ENCODE measurements at regions not wholly inside any gene's neighbourhood (a gene's known extent, or its start where the extent isn't known, plus 50 kb on each side); places are given as distances from the start of the nearest gene placed in this dataset.

GRCh38 chr6:8181951-8182845 lies 79.8 kb upstream of the EEF1E1 start:
- Histone ChIP-seq H3K27me3 (peaks cover 0 to 2% (median 0%) of the 10 kb centered on the region in 9 donors), H3K4me1 (peaks cover 0 to 23% (median 7%) of the 10 kb centered on the region in 12 donors), H3K27ac (no peak overlapping the region), H3K4me3 (peak overlapping the region in 1 of 12 donors; percentile 5), H3K9me3 (no peaks in the 10 kb centered on the region), H3K36me3 (no peaks in the 10 kb centered on the region)
- TF ChIP-seq POLR2A (IDR thresholded peaks at IDR 0.05): no peak
- peak in 3 of 4 donors; percentile 36 to 48 (median 37) for ATAC-seq
- intact Hi-C loops (cut with DNase I): no loop called here
- no peak for DNase-seq
- 43 to 52% (median 45%) methylated on average over 10 of the region's 10 CpGs for WGBS, 4 donors

DNA sequence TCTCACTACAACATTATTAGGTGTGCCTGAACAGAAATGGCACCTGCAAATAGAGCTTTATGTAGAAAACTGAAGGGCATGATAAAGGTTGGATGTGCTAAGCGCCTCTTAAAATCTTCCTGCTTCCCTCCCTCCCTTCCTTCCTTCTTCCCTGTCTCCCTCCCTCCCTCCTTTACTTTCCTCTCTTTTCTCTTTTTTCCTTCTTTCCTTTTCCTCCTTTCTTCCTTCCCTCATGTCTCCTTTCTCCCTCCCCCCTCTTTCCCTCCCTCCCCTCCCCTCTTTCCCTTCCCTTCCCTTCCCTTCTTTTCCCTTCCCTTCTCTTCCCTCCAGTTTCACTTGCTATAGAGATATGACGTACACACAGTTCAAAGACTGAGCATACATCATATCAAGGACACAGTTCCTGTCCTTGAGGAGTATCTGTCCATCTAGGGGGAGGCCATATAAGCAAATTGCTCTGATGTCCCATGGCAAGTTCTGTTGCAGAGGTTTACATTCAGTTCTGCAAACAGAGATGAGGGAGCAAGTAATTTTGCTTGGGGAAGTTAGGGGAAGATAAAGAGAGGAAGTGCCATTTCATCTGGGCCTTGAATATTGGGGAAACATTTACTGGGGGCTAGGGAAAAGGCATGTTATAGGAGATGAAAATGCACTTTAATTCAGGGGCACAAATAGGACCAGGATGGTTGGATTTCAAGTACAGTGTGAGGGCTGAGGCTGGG lies 79.0 kb upstream of the EEF1E1 start:
- Histone ChIP-seq H3K9me3 (no peaks in the 10 kb centered on the region), H3K27ac (no peak overlapping the region), H3K27me3 (peaks cover 0 to 2% (median 0%) of the 10 kb centered on the region in 9 donors), H3K4me3 (no peak overlapping the region), H3K4me1 (peaks cover 0 to 23% (median 7%) of the 10 kb centered on the region in 12 donors), H3K36me3 (no peaks in the 10 kb centered on the region)
- ATAC-seq (no peak), DNase-seq (no peak)
- TF ChIP-seq POLR2A (IDR thresholded peaks at IDR 0.05): no peak
- no peak for TF ChIP-seq CTCF (IDR thresholded peaks at IDR 0.05)
- intact Hi-C loops (cut with DNase I): no loop called here
- 66 to 85% (median 69%) methylated on average over 2 of the region's 2 CpGs for WGBS, 4 donors

GRCh38 chr6:8180327-8181159 lies 78.2 kb upstream of the EEF1E1 start:
- Histone ChIP-seq H3K36me3 (no peaks in the 10 kb centered on the region), H3K4me1 (peaks cover 0 to 23% (median 7%) of the 10 kb centered on the region in 12 donors), H3K27ac (no peak overlapping the region), H3K27me3 (peaks cover 0 to 2% (median 0%) of the 10 kb centered on the region in 9 donors), H3K9me3 (no peaks in the 10 kb centered on the region), H3K4me3 (no peak overlapping the region)
- TF ChIP-seq CTCF (IDR thresholded peaks at IDR 0.05) (no peak), POLR2A (IDR thresholded peaks at IDR 0.05) (no peak)
- ATAC-seq: no peak
- WGBS, 4 donors: 35 to 48% (median 41%) methylated on average over 11 of the region's 11 CpGs
- no peak for DNase-seq
- intact Hi-C loops (cut with DNase I): no loop called here

- peaks cover 0 to 15% (median 3%) of the 10 kb centered on the region in 12 donors for H3K4me1 ChIP-seq
- no peak overlapping the region for H3K4me3 ChIP-seq
- no peaks in the 10 kb centered on the region for H3K36me3 ChIP-seq
- ATAC-seq (no peak), DNase-seq (no peak)
- intact Hi-C loops (cut with DNase I): no loop called here
- no peaks in the 10 kb centered on the region for H3K9me3 ChIP-seq
- no peak overlapping the region for H3K27ac ChIP-seq
- TF ChIP-seq POLR2A (IDR thresholded peaks at IDR 0.05) (no peak), CTCF (IDR thresholded peaks at IDR 0.05) (no peak)
- H3K27me3 ChIP-seq: peaks cover 0 to 2% (median 0%) of the 10 kb centered on the region in 9 donors
- 77 to 80% (median 79%) methylated on average over 2 of the region's 2 CpGs for WGBS, 4 donors
These were observed 75.4 kb upstream of the EEF1E1 start for GRCh38 chr6:8177721-8178120.
